Psoas muscle (tissue), 7 donors: ENCODE measurements at regions not wholly inside any gene's neighbourhood (a gene's known extent, or its start where the extent isn't known, plus 50 kb on each side); places are given as distances from the start of the nearest gene placed in this dataset.

Experiments used
- ATAC-seq, 4 donors: fragments of 200-7000 bp; cut with Tn5 transposase; one replicate each; pipeline ENCODE4 v1.9.1; 2020; ENCODE audit warnings: moderate library complexity in 3 of 4, mild to moderate bottlenecking in 2 of 4
- DNase-seq, 2 donors: peaks; one replicate each; pipeline ENCODE4 v3.0.0-alpha.2; 2020
- H3K27ac ChIP-seq: fragments of 200-600 bp; one replicate; pipeline ENCODE4 v1.8.0; 2022
- H3K27me3 ChIP-seq, 3 donors: fragments of 200-600 bp in 1 of 3; one replicate each; pipeline versions ENCODE4 v1.6.1 to v1.8.0; 2013 to 2022; ENCODE audit warnings: low read length in 2 of 3, mild to moderate bottlenecking in 2 of 3, moderate library complexity in 1 of 3; ENCODE audit not compliant: insufficient read depth in 3 of 3
- H3K36me3 ChIP-seq, 2 donors: fragments of 200-600 bp in 1 of 2; one replicate each; pipeline versions ENCODE4 v1.6.1 to v1.8.0; 2013 to 2022; ENCODE audit warnings: low read depth in 1 of 2, mild to moderate bottlenecking in 1 of 2, moderate library complexity in 1 of 2; ENCODE audit not compliant: insufficient read depth in 1 of 2
- H3K4me1 ChIP-seq: fragments of 200-600 bp; one replicate; pipeline ENCODE4 v1.8.0; 2022
- H3K4me3 ChIP-seq: fragments of 200-600 bp; one replicate; pipeline ENCODE4 v1.8.0; 2022; ENCODE audit warnings: mild to moderate bottlenecking
- H3K9me3 ChIP-seq: fragments of 200-600 bp; one replicate; pipeline ENCODE4 v1.8.0; 2022
- CTCF ChIP-seq: fragments of 200-600 bp; IDR thresholded peaks from one replicate; pipeline ENCODE4 v1.8.0; 2022; ENCODE audit warnings: antibody characterized with exemption
- WGBS, 3 donors: extraction: QIAGEN DNeasy Blood & Tissue Kit; methylation state at CpG; one replicate each; pipeline versions ENCODE4 v1.1.6 to v1.1.7; 2013; 5-methylcytosine and 5-hydroxymethylcytosine counted together
- intact Hi-C, 2 donors: fragments of 100-400 bp; cut with DNase I; formaldehyde crosslinking; loops; one replicate each; pipeline versions ENCODE4 v1.11.0 to v1.14.2; 2022
- donor health status: healthy with polysubstance abuse.
- donor health status: DM: no; HTN: no; CAD: no; lungs with moderate emphysema.
- donor health status: Bipolar disorder and iron deficiency.
- donor health status: healthy.
- donor health status: DM: yes; HTN: yes; CAD: no.
- donor health status: DM: no; HTN: no; CAD: no.
- donor health status: DM: yes; HTN: yes; CAD: no.

- Histone ChIP-seq H3K27ac (no peak overlapping the region), H3K9me3 (no peaks in the 10 kb centered on the region), H3K36me3 (no peaks in the 10 kb centered on the region), H3K4me1 (peaks cover 3% of the 10 kb centered on the region), H3K4me3 (no peak overlapping the region), H3K27me3 (peaks cover 0 to 19% (median 5%) of the 10 kb centered on the region in 3 donors)
- ATAC-seq (no peak), DNase-seq (no peak)
- WGBS, 3 donors: 74 to 87% (median 77%) methylated on average over 4 of the region's 4 CpGs
- no peak for TF ChIP-seq CTCF
- intact Hi-C loops: no loop called here
Observed at GRCh38 chr2:120443946-120444345, 98.0 kb downstream of the INHBB start.

- ATAC-seq (no peak), DNase-seq (no peak)
- Histone ChIP-seq H3K4me3 (no peak overlapping the region), H3K27me3 (peaks cover 0 to 19% (median 5%) of the 10 kb centered on the region in 3 donors), H3K36me3 (no peaks in the 10 kb centered on the region), H3K27ac (no peak overlapping the region), H3K4me1 (peaks cover 3% of the 10 kb centered on the region), H3K9me3 (no peaks in the 10 kb centered on the region)
- intact Hi-C loops: no loop called here
- no peak for TF ChIP-seq CTCF
- WGBS, 3 donors: 83 to 87% (median 87%) methylated on average over 9 of the region's 9 CpGs
Observed at GRCh38 chr2:120444691-120445240, 98.8 kb downstream of the INHBB start.

- TF ChIP-seq CTCF: no peak
- H3K27me3 ChIP-seq: peaks cover 0 to 19% (median 4%) of the 10 kb centered on the region in 3 donors
- intact Hi-C loops: no loop called here
Observed at GRCh38 chr2:120445449-120446143, 99.7 kb downstream of the INHBB start.

GRCh38 chr2:120446236-120447126, 100.5 kb downstream of the INHBB start:
- TF ChIP-seq CTCF: no peak
- H3K27ac ChIP-seq: no peak overlapping the region
- no peak for ATAC-seq
- no peak for DNase-seq
- peaks cover 3% of the 10 kb centered on the region for H3K4me1 ChIP-seq
- H3K9me3 ChIP-seq: no peaks in the 10 kb centered on the region
- intact Hi-C loops: no loop called here
- H3K27me3 ChIP-seq: peaks cover 0 to 17% (median 1%) of the 10 kb centered on the region in 3 donors
- no peaks in the 10 kb centered on the region for H3K36me3 ChIP-seq
- no peak overlapping the region for H3K4me3 ChIP-seq
- WGBS, 3 donors: 73 to 86% (median 73%) methylated on average over 14 of the region's 14 CpGs

More at GRCh38 chr2:120445449-120446143, 99.7 kb downstream of the INHBB start:
- H3K36me3 ChIP-seq: no peaks in the 10 kb centered on the region
- H3K27ac ChIP-seq: no peak overlapping the region
- no peaks in the 10 kb centered on the region for H3K9me3 ChIP-seq
- ATAC-seq (peak in 3 of 4 donors; percentile 26 to 79 (median 64)), DNase-seq (no peak)
- H3K4me1 ChIP-seq: peaks cover 3% of the 10 kb centered on the region
- no peak overlapping the region for H3K4me3 ChIP-seq
- 66 to 78% (median 71%) methylated on average over 7 of the region's 7 CpGs for WGBS, 3 donors
